Endothelial cell of umbilical vein (primary cell): ENCODE measurements at regions not wholly inside any gene's neighbourhood (a gene's known extent, or its start where the extent isn't known, plus 50 kb on each side); places are given as distances from the start of the nearest gene placed in this dataset.

Experiments used
- BruUV-seq: library from RNA; stranded (reverse); fragments of 400-500 nt; replicated peaks from 2 replicates; lab custom pipeline; 2021; lab: Mats Ljungman, UMichigan
- CTCF ChIA-PET: fragments of 300-600, 350-600 bp; sonication (Branson Sonifier 250); formaldehyde crosslinking; loops from one replicate; lab custom pipeline; 2021; ENCODE audit warnings: antibody characterized with exemption, inconsistent platforms; lab: Charles Lee
- POLR2A ChIA-PET: fragments of 300-600, 350-600 bp; sonication (Branson Sonifier 250); formaldehyde crosslinking; loops from one replicate; lab custom pipeline; 2021; ENCODE audit warnings: antibody characterized with exemption, inconsistent platforms; lab: Charles Lee
- DNase-seq: peaks from one replicate; pipeline ENCODE4 v3.0.0-alpha.2; 2011; ENCODE audit warnings: low read depth, low spot score
- FAIRE-seq: peaks from 2 replicates; lab custom pipeline; 2011; peaks lifted over from hg19 to GRCh38; lab: Jason Lieb, UNC
- H2AFZ ChIP-seq: 2 replicates; pipeline ENCODE4 v1.6.0; 2012; ENCODE audit warnings: low read depth, low read length, control low read depth, inconsistent platforms
- H3K27ac ChIP-seq: 2 replicates; pipeline ENCODE4 v1.5.1; 2011; ENCODE audit warnings: low read depth, mild to moderate bottlenecking, control low read depth, low read length, moderate library complexity; ENCODE audit not compliant: insufficient read depth
- H3K27me3 ChIP-seq, 2 experiments: 2 replicates each; pipeline versions ENCODE4 v1.6.0 to v1.6.1; 2011; ENCODE audit warnings: low read length in 2 of 2, mixed read lengths in 1 of 2; ENCODE audit not compliant: control insufficient read depth in 2 of 2, insufficient read depth in 2 of 2
- H3K36me3 ChIP-seq, 2 experiments: 2 replicates in 1 of 2; 3 replicates in 1 of 2; pipeline ENCODE4 v1.5.1; 2011; ENCODE audit warnings: low read length in 2 of 2, mild to moderate bottlenecking in 1 of 2, moderate library complexity in 1 of 2; ENCODE audit not compliant: control insufficient read depth in 2 of 2, insufficient read depth in 2 of 2; ENCODE audit errors: extremely low read depth in 1 of 2
- H3K4me1 ChIP-seq: 3 replicates; pipeline ENCODE4 v1.5.1; 2011; ENCODE audit warnings: mild to moderate bottlenecking, low read length; ENCODE audit not compliant: control insufficient read depth, insufficient read depth; ENCODE audit errors: extremely low read depth
- H3K4me2 ChIP-seq: 2 replicates; pipeline ENCODE4 v1.6.1; 2011; ENCODE audit warnings: low read length, control low read depth, mixed read lengths; ENCODE audit not compliant: insufficient read depth
- H3K4me3 ChIP-seq, 3 experiments: fragments of 200-600 bp in 1 of 3; sonication (generic), shearing (Covaris generic) in 1 of 3; replicated peaks in 1 of 3; 2 replicates each; pipeline ENCODE4 v1.5.1; 2011 to 2016; ENCODE audit warnings: control low read depth in 3 of 3, low read length in 3 of 3, mild to moderate bottlenecking in 2 of 3, inconsistent platforms in 1 of 3, low read depth in 1 of 3, moderate library complexity in 1 of 3; ENCODE audit not compliant: insufficient read depth in 1 of 3
- H3K79me2 ChIP-seq: 2 replicates; pipeline ENCODE4 v1.6.0; 2012; ENCODE audit warnings: low read length, inconsistent platforms; ENCODE audit not compliant: control insufficient read depth, insufficient read depth
- H3K9ac ChIP-seq: replicated peaks from 2 replicates; pipeline ENCODE3; 2011; ENCODE audit warnings: low read length, control low read depth; ENCODE audit not compliant: insufficient read depth; ENCODE audit errors: extremely low read depth
- H3K9me1 ChIP-seq: replicated peaks from 3 replicates; pipeline ENCODE4 v1.6.0; 2011; ENCODE audit warnings: mild to moderate bottlenecking, low read length; ENCODE audit not compliant: control insufficient read depth, insufficient read depth; ENCODE audit errors: extremely low read depth
- H3K9me3 ChIP-seq: replicated peaks from 2 replicates; pipeline ENCODE4 v1.5.1; 2012; ENCODE audit warnings: low read length, inconsistent platforms; ENCODE audit not compliant: control insufficient read depth, insufficient read depth
- H4K20me1 ChIP-seq: replicated peaks from 2 replicates; pipeline ENCODE3; 2011; ENCODE audit warnings: mild to moderate bottlenecking, low read length; ENCODE audit not compliant: control insufficient read depth, insufficient read depth; ENCODE audit errors: extremely low read depth
- EZH2 ChIP-seq: IDR thresholded peaks from 2 replicates; pipeline ENCODE4 v1.6.1; 2012; ENCODE audit warnings: borderline replicate concordance, low read depth, mild to moderate bottlenecking, moderate library complexity, low read length, inconsistent platforms; ENCODE audit not compliant: severe bottlenecking
- FOS ChIP-seq: IDR thresholded peaks from 2 replicates; pipeline ENCODE4 v1.6.1; 2011; ENCODE audit warnings: mild to moderate bottlenecking, low read length, moderate library complexity, borderline replicate concordance; ENCODE audit not compliant: insufficient read depth
- GATA2 ChIP-seq: IDR thresholded peaks from 2 replicates; pipeline ENCODE4 v1.7.0; 2011; ENCODE audit warnings: low read depth, mild to moderate bottlenecking, moderate library complexity, mixed read lengths, low read length; ENCODE audit not compliant: insufficient read length, insufficient read depth
- JUN ChIP-seq: IDR thresholded peaks from 2 replicates; pipeline ENCODE4 v1.6.1; 2011; ENCODE audit warnings: borderline replicate concordance, low read depth; ENCODE audit not compliant: insufficient read length, insufficient read depth
- MYC ChIP-seq: IDR thresholded peaks from one replicate; pipeline ENCODE4 v1.6.1; 2011; ENCODE audit warnings: mild to moderate bottlenecking, low read depth, low read length
- POLR2A ChIP-seq: IDR thresholded peaks from 2 replicates; pipeline ENCODE4 v1.6.1; 2012; ENCODE audit warnings: low read depth, mild to moderate bottlenecking, control low read depth, low read length
- POLR2AphosphoS5 ChIP-seq: IDR thresholded peaks from 2 replicates; pipeline ENCODE4 v1.6.1; 2012; ENCODE audit warnings: low read depth, mild to moderate bottlenecking, control low read depth, low read length, moderate library complexity; ENCODE audit not compliant: insufficient read depth
- dilution Hi-C: fragments of 300-500 bp; cut with MboI; formaldehyde crosslinking; loops from one replicate; pipeline ENCODE4 v1.15.0; 2019; ENCODE audit warnings: low sequenced_read_pairs; ENCODE audit not compliant: extremely low pct_ligation_motif_present
- intact Hi-C: fragments of 100-400 bp; cut with micrococcal nuclease; formaldehyde crosslinking; loops from one replicate; pipeline ENCODE4 v1.10.0; 2022
- TF ChIP-seq, protein P1 (sequence below): IDR thresholded peaks from 2 replicates; pipeline ENCODE4 v1.6.1; 2011; ENCODE audit not compliant: insufficient read depth, insufficient read length
- TF ChIP-seq, protein P2 (sequence below), 2 donors: IDR thresholded peaks; 1 replicate in 1 of 2; 2 replicates in 1 of 2; pipeline ENCODE4 v1.5.1; 2011; ENCODE audit warnings: low read length in 2 of 2, mild to moderate bottlenecking in 2 of 2, moderate library complexity in 2 of 2, control low read depth in 1 of 2, inconsistent platforms in 1 of 2, low read depth in 1 of 2; ENCODE audit not compliant: insufficient read depth in 1 of 2; ENCODE audit errors: extremely low read depth in 1 of 2

DNA sequence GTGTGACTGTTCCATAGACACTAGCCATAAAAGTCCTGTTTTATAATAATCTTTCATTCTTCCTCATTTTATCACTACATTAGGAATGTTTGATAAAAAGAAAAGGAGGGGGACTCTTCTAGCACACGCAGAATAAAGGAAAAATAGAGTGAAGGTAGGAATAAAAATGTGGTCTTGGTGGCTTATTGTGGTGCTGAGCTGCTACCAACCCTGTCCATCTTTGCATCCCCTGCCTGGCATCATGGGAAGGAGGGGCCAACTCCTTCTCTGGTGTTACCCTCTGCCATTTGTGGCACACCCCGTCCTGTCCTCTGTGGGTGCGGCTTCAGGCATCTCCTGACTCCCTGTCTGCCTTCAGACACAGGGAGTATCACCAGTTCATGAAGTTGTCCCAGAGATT is 104.9 kb upstream of the ZNF536 start:
- dilution Hi-C loops: no loop called here
- Histone ChIP-seq H4K20me1 (no peaks in the 10 kb centered on the region), H3K9me3 (no peaks in the 10 kb centered on the region), H3K79me2 (no peaks in the 10 kb centered on the region), H3K36me3 (no peaks in the 10 kb centered on the region), H3K4me1 (no peaks in the 10 kb centered on the region), H3K4me2 (no peak overlapping the region), H3K27ac (no peak overlapping the region), H3K4me3 (no peak overlapping the region), H3K9ac (no peak overlapping the region), H3K9me1 (no peaks in the 10 kb centered on the region), H3K27me3 (no peaks in the 10 kb centered on the region), H2AFZ (no peak overlapping the region)
- no TSS peak for BruUV-seq
- FAIRE-seq: no peak
- ChIA-PET CTCF (no interaction called here), POLR2A (no interaction called here)
- TF ChIP-seq FOS (no peak), MYC (no peak), EZH2 (no peak), POLR2A (no peak), GATA2 (no peak), JUN (no peak), POLR2AphosphoS5 (no peak)
- TF ChIP-seq, protein P1, sequence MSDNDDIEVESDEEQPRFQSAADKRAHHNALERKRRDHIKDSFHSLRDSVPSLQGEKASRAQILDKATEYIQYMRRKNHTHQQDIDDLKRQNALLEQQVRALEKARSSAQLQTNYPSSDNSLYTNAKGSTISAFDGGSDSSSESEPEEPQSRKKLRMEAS: no peak
- TF ChIP-seq, protein P2, sequence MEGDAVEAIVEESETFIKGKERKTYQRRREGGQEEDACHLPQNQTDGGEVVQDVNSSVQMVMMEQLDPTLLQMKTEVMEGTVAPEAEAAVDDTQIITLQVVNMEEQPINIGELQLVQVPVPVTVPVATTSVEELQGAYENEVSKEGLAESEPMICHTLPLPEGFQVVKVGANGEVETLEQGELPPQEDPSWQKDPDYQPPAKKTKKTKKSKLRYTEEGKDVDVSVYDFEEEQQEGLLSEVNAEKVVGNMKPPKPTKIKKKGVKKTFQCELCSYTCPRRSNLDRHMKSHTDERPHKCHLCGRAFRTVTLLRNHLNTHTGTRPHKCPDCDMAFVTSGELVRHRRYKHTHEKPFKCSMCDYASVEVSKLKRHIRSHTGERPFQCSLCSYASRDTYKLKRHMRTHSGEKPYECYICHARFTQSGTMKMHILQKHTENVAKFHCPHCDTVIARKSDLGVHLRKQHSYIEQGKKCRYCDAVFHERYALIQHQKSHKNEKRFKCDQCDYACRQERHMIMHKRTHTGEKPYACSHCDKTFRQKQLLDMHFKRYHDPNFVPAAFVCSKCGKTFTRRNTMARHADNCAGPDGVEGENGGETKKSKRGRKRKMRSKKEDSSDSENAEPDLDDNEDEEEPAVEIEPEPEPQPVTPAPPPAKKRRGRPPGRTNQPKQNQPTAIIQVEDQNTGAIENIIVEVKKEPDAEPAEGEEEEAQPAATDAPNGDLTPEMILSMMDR (IDR thresholded peaks at IDR 0.05; ENCODE audit: extremely low read depth in 1 of 2, insufficient read depth in 1 of 2, low read depth in 1 of 2, low read length in 2 of 2): no peak
- DNase-seq: no peak
- intact Hi-C loops: no loop called here
